NCI-H510A (cell line): ENCODE measurements at regions not wholly inside any gene's neighbourhood (a gene's known extent, or its start where the extent isn't known, plus 50 kb on each side); places are given as distances from the start of the nearest gene placed in this dataset.

Source experiments
- DNase-seq: peaks from one replicate; lab custom pipeline; 2025; lab: John Stamatoyannopoulos, UW

GRCh38 chr18:27274901-27275300 lies 89.8 kb upstream of the CHST9 start:
- DNase-seq: no peak

DNA sequence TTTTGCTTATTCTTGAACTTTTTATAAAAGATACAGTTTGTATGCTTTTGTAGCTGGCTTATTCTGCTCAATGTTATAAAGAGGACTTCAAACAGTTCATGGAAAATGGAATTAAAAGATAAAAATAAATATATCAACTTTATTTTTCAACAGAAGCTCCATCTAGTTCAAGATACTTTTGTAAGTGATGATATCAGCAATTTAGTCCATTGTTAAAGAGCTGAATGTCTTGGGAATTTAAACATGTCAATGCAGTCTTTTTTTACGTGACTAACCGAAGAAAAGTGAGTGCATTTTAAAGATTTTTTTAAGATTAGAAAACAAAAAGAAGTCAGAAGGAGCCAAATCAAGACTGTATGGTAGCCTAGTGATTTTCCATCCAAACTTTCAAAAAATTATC lies 85.4 kb upstream of the CHST9 start:
- DNase-seq: no peak

- DNase-seq: no peak
Observed at GRCh38 chr18:27263369-27263768, 78.3 kb upstream of the CHST9 start.

- DNase-seq: no peak
Observed at GRCh38 chr18:27261769-27262549, 76.9 kb upstream of the CHST9 start.

GRCh38 chr18:27253571-27253970 lies 68.5 kb upstream of the CHST9 start:
- no peak for DNase-seq

DNA sequence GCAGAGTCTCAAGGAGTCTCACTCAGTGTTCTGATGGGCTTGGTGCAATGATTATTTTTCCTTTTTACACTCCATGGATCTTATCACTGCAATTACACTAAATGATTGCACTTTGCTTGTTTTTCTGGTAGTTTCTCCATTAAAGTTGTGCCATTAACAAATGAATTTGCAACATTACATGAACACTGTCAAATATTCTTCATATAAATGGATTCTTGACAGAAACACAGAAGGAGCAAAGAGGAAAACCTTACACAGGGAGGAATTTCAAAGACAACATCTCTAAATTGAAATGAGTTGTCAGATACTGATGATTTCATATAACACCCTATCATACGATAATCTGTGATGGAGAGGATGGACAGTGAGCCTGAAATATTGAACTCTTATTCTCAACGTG lies 65.4 kb upstream of the CHST9 start:
- no peak for DNase-seq

DNA sequence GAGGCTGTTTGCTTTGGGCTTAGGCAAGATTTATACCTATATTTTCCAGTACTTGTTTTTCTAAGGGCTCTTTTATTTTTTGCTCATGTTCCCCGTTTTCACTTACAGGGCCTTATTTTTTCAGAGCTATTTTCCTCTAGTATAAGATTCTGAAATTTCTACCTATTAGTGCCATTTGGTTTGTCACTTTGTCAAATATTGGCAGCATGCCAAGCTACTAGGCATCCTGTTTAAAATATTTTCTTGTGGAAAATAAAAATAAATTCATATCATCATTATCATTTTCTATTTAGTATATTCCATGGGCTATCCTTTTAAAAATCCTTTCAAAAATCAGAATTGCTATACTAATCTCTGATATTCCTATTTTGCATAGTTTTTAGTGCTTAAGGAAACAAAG lies 64.8 kb upstream of the CHST9 start:
- no peak for DNase-seq

DNA sequence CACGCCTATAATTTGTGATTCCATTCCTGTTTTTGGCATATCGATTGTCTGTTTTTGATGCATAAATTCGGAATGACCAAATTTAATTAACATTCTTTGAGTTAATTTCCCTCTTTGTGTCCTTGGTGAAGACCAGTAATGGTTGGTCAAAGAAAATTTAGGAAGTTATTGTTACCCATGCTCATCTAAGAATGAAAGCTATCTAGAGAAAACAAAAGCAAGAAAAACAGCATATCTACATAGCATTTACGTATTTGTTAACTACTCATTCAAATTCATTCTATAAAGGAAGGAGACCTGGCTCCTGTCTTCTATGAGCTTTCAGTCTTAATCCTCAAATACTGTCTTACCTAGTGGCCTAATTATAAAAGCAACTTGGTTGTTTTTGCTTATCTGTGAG lies 59.2 kb upstream of the CHST9 start:
- no peak for DNase-seq

- DNase-seq: no peak
Observed at GRCh38 chr18:27242392-27243047, 57.4 kb upstream of the CHST9 start.

DNA sequence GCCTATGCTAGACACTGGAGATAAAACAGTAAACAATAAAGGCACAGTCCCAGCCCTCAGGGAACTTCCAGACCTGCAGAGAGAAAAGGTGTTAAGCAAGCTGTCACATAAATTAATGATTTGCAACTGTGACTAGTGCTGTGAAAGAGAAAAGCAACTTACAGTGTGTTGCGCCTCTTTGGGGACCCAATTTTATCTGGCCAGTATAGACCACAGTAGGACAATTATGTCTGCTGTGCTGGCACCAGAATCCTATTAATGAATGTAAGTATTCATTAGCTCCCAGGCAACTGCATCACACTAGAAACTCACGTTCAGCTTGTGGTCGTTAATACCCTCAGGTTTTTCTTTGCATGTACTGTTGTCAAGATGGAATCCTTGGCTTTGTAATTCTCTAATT lies 55.3 kb upstream of the CHST9 start:
- DNase-seq: no peak

DNA sequence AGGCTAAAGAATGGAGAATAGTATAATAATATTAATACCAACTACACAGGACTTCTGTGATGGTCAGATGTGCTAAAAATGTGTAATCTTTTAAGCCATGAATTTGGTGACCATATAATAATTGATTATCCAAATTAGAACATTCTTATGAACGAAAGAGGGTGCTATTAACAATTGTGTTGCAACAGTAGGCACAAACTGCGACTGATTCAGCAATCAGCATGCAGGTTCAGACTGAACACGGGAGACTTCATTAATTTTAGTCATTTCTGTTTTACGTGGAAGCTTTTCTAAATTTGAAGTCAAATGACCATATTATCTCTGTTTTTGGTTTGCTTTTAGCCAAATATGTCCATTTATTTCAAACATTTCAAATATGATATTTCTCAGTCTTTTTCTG lies 54.6 kb upstream of the CHST9 start:
- no peak for DNase-seq

DNA sequence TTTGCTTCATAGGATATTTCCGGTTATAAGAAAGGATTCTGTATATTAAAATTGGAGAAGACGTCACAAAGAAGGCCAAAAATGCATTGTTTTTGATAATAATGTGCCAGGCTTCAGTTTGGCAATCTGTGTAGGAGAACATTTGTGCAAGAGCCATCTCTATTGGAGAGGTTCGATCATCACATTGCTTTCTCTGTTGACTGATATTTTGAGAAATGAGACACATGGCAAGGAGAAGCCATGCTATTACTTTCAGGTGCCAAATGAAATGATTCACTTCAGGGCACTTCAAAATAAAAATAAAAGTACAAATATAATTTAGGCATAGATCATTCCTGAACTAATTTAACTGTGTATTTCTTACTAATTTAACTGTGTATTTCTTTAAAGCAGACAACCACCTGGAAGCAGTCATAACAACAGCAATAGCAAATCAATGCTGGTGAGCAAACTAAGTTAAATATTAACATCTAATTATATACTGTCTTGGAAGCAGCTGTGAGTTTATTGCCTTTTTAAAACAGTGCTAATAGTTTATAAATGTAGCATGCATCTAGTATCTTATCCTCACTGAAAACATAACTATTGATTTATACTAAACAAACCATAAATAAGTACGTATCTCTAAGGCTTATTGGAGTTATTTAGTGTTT lies 50.2 kb upstream of the CHST9 start:
- no peak for DNase-seq
